OCI-LY3 (cell line): ENCODE measurements at regions not wholly inside any gene's neighbourhood (a gene's known extent, or its start where the extent isn't known, plus 50 kb on each side); places are given as distances from the start of the nearest gene placed in this dataset.

Source experiments
- H2AFZ ChIP-seq: fragments of 200-600, 300-600 bp; shearing (Covaris generic); 2 replicates; pipeline ENCODE4 v1.6.0; 2014; ENCODE audit warnings: antibody characterized with exemption, low read depth, low read length
- H3K27ac ChIP-seq: fragments of 200-600, 300-600 bp; sonication (generic); 2 replicates; pipeline ENCODE4 v1.5.1; 2014; ENCODE audit warnings: mild to moderate bottlenecking, low read length, moderate library complexity, mixed read lengths
- H3K27me3 ChIP-seq: fragments of 200-600, 300-600 bp; sonication (generic); 2 replicates; pipeline ENCODE4 v1.6.1; 2014; ENCODE audit warnings: low read depth, low read length, mixed read lengths
- H3K36me3 ChIP-seq: fragments of 200-600, 300-600 bp; sonication (generic); replicated peaks from 2 replicates; pipeline ENCODE3; 2014; ENCODE audit warnings: low read depth, low read length, mixed read lengths
- H3K4me1 ChIP-seq: fragments of 300-600, 200-600 bp; sonication (generic); 2 replicates; pipeline ENCODE4 v1.6.1; 2014; ENCODE audit warnings: low read length, mixed read lengths
- H3K4me2 ChIP-seq: fragments of 200-600, 300-600 bp; sonication (generic); 2 replicates; pipeline ENCODE4 v1.6.1; 2014; ENCODE audit warnings: low read length, mixed read lengths
- H3K4me3 ChIP-seq: fragments of 300-600, 200-600 bp; sonication (generic); 2 replicates; pipeline ENCODE4 v1.5.1; 2014; ENCODE audit warnings: antibody characterized with exemption, mild to moderate bottlenecking, low read length, moderate library complexity
- H3K79me2 ChIP-seq: fragments of 300-600, 200-600 bp; shearing (Covaris generic); 2 replicates; pipeline ENCODE4 v1.6.1; 2014; ENCODE audit warnings: mild to moderate bottlenecking, low read length, mixed read lengths
- H3K9ac ChIP-seq: fragments of 300-600, 200-600 bp; shearing (Covaris generic); 2 replicates; pipeline ENCODE4 v1.6.0; 2014; ENCODE audit warnings: mild to moderate bottlenecking, low read length, moderate library complexity
- H3K9me3 ChIP-seq: fragments of 200-600, 300-600 bp; shearing (Covaris generic); 2 replicates; pipeline ENCODE4 v1.6.1; 2014; ENCODE audit warnings: low read length, mixed read lengths; ENCODE audit not compliant: insufficient read depth
- H4K20me1 ChIP-seq: fragments of 200-600, 300-600 bp; sonication (generic); 2 replicates; pipeline ENCODE4 v1.6.1; 2016; ENCODE audit warnings: low read length, mixed read lengths; ENCODE audit not compliant: insufficient read depth
- CTCF ChIP-seq: fragments of 200-600, 300-600 bp; sonication (generic); IDR thresholded peaks from 2 replicates; pipeline ENCODE4 v1.5.1; 2014; ENCODE audit warnings: antibody characterized with exemption, low read length, low read depth
- EZH2phosphoT487 ChIP-seq: fragments of 200-600 bp; shearing (Covaris generic); IDR thresholded peaks from 2 replicates; pipeline ENCODE4 v1.6.1; 2018; ENCODE audit warnings: antibody characterized with exemption, mixed run types, low read depth

- Histone ChIP-seq H3K4me3 (no peak overlapping the region), H3K4me1 (peaks cover 11% of the 10 kb centered on the region), H3K9me3 (no peaks in the 10 kb centered on the region), H3K27me3 (peaks cover 10% of the 10 kb centered on the region; the same call in 1 of the 2 replicates), H3K36me3 (no peaks in the 10 kb centered on the region), H2AFZ (no peak overlapping the region), H3K9ac (no peak overlapping the region), H4K20me1 (no peaks in the 10 kb centered on the region), H3K27ac (no peak overlapping the region), H3K79me2 (no peaks in the 10 kb centered on the region), H3K4me2 (no peak overlapping the region)
- TF ChIP-seq EZH2phosphoT487, result no peak
Observed at GRCh38 chrX:138914767-138915166, 203.2 kb upstream of the FGF13 start.

- TF ChIP-seq CTCF (no peak), EZH2phosphoT487 (no peak)
- no peaks in the 10 kb centered on the region for H3K79me2 ChIP-seq
- H2AFZ ChIP-seq, result no peak overlapping the region
- H3K4me2 ChIP-seq, result no peak overlapping the region
- H3K27ac ChIP-seq, result no peak overlapping the region
- no peaks in the 10 kb centered on the region for H3K27me3 ChIP-seq
- no peaks in the 10 kb centered on the region for H3K4me1 ChIP-seq
- H3K36me3 ChIP-seq, result no peaks in the 10 kb centered on the region
- no peaks in the 10 kb centered on the region for H3K9me3 ChIP-seq
- H3K9ac ChIP-seq, result no peak overlapping the region
- H3K4me3 ChIP-seq, result no peak overlapping the region
- no peaks in the 10 kb centered on the region for H4K20me1 ChIP-seq
Observed at GRCh38 chrX:138908577-138908976, 197.1 kb upstream of the FGF13 start.

GRCh38 chrX:138897621-138898492, 186.3 kb upstream of the FGF13 start:
- no peaks in the 10 kb centered on the region for H3K79me2 ChIP-seq

GRCh38 chrX:138890491-138890890, 179.0 kb upstream of the FGF13 start:
- Histone ChIP-seq H3K9ac (no peak overlapping the region), H3K4me1 (no peaks in the 10 kb centered on the region), H3K27ac (no peak overlapping the region), H3K9me3 (no peaks in the 10 kb centered on the region), H4K20me1 (no peaks in the 10 kb centered on the region), H3K36me3 (no peaks in the 10 kb centered on the region), H3K79me2 (no peaks in the 10 kb centered on the region), H2AFZ (no peak overlapping the region), H3K27me3 (no peaks in the 10 kb centered on the region), H3K4me3 (no peak overlapping the region), H3K4me2 (no peak overlapping the region)
- TF ChIP-seq EZH2phosphoT487, result no peak
- TF ChIP-seq CTCF, result no peak

More at GRCh38 chrX:138897621-138898492, 186.3 kb upstream of the FGF13 start:
- Histone ChIP-seq H3K9me3 (no peaks in the 10 kb centered on the region), H3K4me1 (no peaks in the 10 kb centered on the region), H3K36me3 (no peaks in the 10 kb centered on the region), H4K20me1 (no peaks in the 10 kb centered on the region), H3K27ac (no peak overlapping the region), H3K4me3 (no peak overlapping the region), H3K9ac (no peak overlapping the region), H2AFZ (no peak overlapping the region), H3K27me3 (no peaks in the 10 kb centered on the region), H3K4me2 (no peak overlapping the region)
- no peak for TF ChIP-seq CTCF
- TF ChIP-seq EZH2phosphoT487, result no peak
